CD4-positive, alpha-beta T cell treated with Interferon alpha-2 for 1 hour (primary cell): ENCODE measurements at regions not wholly inside any gene's neighbourhood (a gene's known extent, or its start where the extent isn't known, plus 50 kb on each side); places are given as distances from the start of the nearest gene placed in this dataset.
"Not testable (repeated sequence)": the region's sequence is repeated elsewhere in the genome, so short reads cannot be mapped to it uniquely, and the experiment has no call there.

Source experiments
- DNase-seq, 2 donors: peaks; one replicate each; pipeline ENCODE4 v3.0.0-alpha.2; 2020 to 2022

DNA sequence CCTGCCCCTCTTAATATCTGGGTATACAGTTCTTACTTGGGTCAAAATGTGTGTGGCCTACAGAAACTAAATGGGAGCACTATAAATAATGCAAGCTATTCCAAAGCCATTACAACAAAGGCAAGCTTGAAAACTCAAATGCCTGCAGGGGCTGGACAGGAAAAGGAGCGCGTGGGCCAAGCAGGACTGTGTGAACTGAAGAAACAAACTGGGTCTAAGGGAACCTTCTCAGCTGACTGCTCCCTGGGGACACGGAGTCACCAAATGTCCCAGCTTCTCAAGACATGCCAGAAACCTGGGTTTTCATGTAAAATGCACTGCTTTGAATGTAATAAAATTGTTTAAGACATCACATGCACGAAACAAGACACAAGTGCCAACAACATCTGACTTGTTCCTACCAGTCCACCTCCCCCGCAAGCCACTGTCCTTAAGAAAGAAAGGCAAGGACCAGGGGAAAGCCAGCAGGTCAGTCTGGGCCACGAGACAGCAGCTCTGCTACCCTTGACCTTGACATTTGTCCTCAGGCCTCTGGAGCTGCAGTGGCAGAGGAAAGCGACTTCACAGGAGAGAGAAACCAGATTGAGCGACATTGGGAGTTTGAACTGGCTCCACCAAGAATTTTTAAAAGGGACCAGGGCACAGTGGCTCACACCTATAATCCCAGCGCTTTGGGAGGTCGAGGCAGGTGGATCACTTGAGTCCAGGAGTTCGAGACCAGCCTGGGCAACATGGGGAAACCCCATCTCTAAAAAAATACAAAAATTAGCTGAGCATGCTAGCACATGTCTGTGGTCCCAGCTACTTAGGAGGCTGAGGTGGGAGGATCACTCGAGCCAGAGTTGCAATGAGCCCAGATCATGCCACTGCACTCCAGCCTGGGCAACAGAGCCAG is 89.7 kb upstream of the SH3BP4 start:
- DNase-seq = no peak

DNA sequence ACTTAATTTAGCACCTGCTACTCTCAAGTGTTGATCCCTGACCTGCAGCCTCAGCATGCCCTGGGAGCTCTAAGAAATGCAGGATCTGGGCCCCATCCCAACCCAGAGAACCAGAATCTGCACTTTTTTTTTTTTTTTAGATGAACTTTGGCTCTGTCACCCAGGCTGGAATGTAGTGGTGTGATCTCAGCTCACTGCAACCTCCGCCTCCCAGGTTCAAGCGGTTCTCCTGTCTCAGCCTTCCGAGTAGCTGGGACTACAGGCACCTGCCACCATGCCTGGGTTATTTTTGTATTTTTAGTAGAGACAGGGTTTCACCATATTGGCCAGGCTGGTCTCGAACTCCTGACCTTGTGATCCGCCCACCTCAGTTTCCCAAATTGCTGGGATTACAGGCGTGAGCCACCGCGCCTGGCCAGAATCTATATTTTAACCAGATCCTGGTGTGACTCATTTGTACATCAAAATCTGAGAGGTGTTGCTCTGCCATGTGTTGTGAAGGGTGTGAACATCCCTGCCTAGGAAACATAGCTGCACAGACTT is 92.4 kb upstream of the SH3BP4 start:
- DNase-seq = not testable (repeated sequence)

DNA sequence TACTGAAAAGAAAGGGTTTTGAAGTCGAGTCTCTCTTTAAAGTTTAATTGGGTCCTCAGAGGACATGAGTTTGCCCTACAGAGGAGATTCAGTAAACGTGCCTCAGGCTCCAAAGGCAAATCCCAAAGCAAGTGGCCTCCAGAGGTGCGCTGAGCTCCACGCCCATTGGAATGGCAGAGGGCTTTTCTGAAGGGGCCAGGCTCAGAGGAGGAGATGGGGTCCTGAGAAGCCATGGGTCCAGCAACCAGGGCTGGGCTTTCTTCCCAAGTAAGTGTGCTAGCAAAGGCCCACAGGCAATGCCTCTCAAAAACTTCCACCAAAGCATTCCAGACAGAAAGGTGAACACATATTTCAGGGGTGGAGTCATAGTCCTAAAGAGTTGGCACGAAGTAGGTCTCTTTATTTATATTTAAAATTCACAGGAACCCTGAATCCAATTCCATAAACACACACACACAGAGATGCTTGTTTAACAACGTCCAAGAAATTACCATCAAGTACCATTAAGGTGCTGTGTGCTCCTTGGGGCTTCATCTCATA is 93.0 kb upstream of the SH3BP4 start:
- DNase-seq = no peak

DNA sequence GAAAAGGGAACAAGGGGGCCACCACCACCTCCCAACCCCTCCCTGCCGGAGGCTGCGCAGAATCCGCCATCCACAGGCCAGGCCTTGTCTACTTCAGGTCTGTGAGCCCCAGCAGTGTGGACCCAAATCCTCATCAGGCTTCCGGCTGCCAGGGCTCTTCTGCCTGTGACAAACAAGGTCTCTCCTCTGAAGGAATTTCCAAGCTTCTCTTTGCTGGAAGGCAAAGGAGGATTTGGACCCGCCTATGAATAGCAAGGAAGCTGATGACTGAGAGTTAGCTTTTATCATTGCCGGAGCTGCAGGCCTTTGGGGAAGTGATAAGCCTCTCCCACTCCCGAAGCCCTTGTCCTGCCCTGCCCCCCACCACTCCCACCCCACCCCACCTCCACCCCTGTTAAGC is 93.7 kb upstream of the SH3BP4 start:
- DNase-seq = no peak

DNA sequence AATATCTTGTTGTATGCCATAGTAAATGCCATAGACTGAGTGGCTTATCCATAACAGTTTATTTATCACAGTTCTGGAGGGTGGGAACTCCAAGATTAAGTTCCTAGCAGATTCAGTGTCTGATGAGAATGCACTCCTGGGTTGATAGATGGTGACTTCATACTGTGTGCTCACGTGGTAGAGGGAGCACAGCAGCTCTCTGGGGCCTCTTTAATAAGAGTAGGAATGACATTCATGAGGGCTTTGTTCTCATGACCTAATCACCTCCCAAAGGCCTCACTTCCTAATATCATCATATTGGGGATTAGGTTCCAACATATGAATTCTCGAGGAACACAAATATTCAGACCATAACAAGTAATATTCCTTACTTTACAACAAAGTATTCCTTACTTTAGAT is 98.1 kb upstream of the SH3BP4 start:
- DNase-seq = no peak

DNA sequence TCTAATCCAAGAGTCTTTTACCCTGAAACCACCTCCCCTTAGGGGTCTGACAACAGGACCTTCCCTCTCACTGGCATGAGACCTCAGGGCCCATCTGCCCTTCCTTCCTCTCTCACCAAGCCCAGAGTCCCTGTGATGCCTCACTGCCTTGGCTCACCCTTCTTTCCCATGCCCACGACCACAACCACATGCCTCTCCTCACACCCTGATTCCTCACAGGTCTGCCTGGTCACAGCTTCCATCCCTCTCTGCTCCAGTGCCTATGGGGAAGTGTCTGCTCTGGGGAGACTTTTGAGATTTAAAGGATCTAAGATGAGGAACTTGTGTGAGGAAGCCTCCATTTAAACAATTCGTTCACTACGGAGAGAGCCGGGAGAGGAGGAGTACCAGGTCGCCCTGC is 98.9 kb upstream of the SH3BP4 start:
- no peak for DNase-seq

DNA sequence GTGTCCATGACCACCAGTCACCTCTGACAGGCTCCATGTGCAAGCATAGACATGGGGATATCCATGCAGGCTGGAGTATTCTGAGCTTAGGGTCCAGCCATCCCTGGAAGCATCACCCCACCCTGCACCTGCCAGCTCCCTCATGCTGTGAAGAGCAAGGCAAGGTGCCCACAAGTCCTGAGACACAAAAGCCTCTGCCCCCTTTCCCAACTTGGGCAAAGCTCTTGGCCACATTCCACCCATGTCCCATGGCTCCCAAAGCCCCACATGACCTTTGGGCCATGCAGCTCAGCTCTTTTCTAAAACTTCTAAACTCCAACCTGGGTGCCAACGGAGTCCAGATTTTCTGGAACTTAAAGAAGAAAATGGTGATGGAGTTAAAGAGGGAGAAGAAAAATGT is 99.8 kb upstream of the SH3BP4 start:
- DNase-seq = no peak

DNA sequence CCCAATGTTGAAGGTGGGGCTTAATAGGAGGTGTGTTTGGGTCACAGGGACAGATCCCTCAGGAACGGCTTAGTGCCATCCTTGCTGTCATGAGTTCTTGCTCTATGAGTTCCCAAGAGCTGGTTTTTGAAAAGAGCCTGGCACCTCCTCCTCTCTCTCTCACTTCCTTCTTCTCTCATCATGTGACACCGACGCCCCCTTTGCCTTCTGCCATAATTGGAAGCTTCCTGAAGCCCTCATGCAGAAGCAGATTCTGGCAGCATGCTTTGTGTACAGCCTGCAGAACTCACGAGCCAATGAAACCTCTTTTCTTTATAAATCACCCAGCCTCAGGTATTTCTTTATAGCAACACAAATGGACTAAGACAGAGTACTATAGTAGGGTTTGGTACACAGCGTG is 100.4 kb upstream of the SH3BP4 start:
- DNase-seq = no peak

DNA sequence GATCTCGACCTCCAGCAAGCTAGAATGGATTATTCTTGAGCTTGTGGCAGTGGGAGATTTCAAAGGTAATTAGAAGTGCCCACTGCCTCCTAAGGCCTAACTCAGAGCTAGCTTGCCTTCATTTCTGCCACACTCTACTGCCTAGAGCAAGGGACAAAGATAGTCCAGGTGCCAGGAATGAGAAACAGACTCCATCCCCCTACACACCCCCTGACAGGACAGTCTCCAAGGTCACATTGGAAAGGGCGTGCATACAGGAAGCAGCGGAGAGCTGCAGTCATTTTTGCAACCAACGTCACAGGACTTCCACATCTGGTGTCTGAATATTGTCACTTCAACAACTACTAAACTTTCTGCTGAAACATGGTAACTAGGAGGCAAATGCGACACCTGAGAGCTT is 101.0 kb upstream of the SH3BP4 start:
- no peak for DNase-seq

DNA sequence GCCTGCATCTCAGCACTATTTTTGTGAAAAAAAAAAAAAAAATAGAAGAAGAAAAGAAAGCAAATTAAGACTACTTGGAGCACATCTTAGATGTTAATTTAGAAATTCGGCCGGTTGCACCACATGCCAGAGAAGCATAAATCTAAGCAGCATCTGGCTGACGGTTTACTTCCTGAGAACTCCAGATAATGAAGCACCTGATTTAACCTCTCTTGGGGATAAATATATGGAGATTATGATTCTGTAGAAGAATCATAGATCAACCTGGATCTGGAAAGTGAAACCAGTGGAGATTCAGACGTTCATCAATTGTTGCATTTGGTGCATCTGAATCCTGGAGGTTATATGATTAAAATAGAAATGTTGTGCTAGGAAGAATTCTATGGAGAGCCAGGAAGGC is 102.1 kb upstream of the SH3BP4 start:
- DNase-seq = no peak

DNA sequence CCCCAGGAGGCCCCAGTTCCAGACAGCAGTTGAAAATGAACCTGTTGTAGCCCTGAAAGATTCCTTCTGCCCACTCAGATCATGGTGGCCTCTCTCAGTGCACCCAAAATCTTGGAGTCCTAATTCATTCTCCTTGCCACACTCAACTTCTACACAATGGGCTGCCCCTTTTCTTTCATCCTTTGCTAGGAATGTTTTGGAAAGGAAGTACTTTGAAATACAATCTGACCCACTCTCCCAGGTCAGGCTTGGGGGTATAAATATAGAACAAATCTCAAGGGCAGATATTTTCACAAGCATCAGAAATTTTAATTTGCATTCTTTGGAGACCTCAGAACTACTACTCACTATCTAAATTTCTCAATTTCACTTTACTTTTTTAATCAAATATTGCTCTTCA is 103.2 kb upstream of the SH3BP4 start:
- no peak for DNase-seq

DNA sequence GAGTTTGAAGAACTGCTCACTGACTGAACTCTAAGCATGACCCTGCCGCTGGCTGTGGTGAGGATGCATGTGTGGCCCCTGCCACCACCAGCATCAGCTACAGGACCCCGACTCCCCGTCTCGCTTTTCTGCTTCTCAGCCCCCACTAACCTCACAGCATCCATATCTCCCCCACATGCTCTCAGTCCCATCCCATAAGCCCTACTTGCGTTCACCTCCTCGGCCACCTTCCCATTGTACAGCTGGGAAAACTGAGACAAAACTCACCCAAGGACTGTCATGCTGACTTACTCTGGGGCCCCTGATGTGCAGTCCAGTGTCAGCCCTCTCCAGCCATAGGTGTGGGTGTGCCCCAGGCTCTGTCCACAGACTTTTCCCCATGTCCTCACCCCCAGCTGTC is 104.2 kb upstream of the SH3BP4 start:
- DNase-seq = no peak

DNA sequence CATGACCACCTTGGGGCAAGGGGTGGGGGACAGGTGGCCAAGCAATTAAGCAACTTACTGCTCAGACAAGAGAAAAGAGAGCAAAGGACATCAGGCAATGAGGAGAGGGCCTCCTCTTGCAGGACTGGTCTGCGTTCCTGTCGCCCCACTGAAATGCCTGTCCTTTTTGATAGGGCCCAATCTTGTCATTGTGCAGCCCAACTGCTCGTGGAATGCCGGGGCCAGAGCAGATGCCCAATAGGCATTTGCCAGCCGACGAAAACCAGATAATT is 104.5 kb upstream of the SH3BP4 start:
- no peak for DNase-seq

DNA sequence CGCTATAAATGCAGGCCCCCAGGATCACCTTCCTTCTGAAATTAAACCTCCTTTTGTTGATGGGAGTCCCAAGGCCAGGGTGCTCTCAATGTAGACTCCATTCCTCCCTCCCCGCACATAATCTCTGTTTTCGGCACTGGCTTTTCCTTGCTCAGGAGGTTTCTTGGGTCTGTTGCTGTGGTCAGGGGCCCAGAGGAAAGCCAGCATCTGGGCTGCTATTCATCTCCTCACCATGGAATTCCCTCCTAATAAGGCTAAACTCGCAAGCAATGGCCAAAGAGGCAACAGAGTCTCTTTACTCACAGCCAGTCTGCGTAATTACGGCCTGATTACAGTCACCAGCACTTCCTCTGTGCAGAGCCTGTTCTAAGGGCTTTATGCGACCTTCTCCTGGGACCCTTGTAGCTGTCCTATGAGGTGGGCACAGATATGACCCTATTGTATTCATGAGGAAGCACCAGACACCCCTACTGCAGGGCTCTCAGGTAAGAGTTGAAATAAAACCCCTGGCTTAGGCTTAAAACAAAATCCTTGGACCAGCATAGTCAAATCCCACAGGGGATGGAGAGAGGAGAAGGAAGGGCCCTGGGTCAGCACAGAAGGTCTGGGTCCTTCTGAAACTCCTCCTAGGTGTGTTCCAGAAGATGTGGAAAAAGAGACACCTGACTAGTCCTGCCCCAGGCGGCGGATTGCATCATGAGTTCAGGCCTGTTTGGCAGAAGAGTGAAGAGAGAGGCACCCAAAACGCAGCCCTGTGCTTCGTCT is 105.0 kb upstream of the SH3BP4 start:
- no peak for DNase-seq

DNA sequence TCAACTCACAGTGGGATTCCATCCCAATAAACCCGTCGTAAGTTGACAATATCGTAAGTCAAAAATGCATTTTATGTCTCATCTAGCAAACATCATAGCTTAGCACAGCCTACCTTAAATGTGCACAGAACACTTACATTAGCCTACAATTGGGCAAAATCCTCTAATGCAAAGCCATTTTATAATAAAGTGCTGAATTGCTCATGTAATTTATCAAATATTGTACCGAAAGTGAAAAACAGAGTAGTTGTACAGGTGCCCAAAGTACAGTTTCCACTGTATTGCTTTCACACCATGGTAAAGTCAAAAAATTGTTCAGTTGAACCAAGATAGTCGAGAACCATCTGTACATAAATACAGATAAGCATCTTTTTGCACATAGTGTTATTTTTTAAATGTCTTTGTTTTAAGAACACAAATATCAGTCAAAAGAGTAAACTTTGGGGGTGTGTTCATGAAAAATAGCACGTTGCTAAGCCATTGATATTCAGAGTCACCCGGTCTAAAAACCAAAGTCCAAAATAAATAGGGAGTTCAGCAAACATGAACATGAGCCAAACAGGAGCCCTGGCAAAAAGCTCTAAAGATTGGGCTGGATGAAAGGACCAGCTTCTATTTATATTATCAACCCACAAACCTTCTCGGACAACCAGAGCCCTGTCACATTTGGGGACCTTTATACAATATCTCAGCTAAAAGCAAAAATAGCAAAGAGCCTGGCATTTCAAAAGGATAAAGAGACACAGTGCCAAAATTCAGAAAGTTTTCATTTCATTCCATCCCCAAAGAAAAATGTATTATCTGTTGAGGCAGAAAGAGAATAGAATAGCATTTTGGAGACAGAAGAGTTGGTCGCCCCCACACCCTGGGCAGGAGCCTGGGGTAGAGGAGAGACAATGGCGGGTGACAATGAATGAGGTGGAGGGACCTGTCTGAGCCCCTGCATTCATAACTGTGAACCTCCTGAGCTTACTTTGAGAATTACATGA is 105.9 kb upstream of the SH3BP4 start:
- DNase-seq = no peak

DNA sequence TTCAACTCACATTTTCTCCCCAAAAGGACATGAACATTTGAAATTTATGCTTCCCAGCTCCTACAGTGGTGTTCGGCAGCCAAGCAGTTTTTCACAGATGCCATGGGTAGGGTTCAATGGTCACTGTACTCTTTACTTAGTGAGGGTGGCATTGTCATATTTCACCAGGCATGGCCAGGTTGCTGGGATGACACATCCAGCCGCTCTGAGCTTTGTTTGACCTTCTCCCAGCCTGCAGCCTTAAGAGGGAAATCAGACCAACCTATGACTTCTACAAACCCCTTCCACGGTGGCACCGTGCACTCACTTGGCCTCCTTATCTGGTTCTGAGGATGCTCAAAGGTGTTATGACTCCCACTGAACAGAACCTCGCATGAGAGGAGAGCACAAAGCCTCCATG is 108.4 kb upstream of the SH3BP4 start:
- DNase-seq = no peak

DNA sequence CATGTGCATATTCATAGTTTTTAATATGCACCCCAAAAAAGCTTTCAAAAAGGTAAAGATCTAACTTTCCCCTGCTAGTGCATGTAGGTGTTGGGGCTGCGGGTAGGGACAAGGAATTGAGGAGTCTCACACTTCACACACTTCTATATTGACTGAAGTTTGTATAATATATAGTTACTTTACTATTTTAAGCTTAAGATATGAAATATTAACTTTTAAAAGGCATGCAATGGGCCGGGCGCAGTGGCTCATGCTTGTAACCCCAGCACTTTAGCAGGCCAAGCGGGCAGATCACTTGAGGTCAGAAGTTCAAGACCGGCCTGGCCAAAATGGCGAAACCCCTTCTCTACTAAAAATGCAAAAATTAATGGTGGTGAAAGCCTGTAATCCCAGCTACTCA is 109.1 kb upstream of the SH3BP4 start:
- no peak for DNase-seq

DNA sequence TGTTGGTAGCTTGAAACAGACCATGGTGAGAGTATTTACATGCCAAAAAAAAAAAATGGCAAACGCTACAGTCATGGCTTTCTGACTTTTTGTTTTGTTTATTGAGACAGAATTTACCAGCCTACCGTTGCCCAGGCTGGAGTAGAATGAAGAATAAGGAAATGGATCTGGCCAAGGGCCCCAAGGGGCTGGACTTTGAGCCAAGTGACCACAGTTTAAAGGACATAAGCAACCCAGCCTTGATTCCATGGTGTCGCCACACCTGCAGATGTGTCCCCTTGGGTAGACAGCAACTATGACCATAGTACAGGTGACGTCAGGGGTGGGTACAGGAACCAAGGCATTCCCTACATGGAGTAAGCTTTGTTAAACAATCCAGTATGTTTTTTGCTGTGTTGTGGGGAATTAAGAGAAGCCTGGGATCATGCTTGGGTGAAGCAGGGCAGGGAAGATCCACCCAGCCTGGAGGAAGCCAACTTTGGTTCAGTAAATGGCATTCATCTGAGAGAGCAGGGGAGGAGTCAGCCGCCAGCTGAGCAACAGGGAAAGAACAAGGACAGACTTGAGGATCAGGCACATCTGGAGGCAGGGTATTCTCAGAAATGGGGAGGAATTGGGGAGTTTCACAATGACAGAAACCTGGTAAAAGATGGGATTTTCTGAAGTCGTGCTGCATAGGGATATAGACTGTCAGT is 110.3 kb upstream of the SH3BP4 start:
- no peak for DNase-seq

DNA sequence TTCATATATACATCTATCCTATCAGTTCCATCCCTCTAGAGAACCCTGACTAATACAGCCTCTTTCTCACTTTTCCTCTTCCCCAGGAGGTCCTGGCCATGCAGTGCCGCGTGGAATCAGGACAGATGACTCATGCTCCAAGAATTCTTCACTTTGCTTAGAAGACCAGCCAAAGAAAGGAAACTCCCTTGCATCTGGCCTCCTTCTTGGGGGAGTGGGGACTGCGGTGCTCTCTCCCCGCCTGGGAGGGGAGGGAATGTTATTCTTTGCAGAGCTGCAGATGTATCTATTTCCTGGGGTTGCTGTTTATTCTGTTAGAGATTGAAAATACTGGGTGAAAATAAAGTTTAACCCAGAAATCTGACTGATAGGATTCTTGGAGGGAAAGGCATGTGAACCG is 111.5 kb upstream of the SH3BP4 start:
- DNase-seq = no peak

DNA sequence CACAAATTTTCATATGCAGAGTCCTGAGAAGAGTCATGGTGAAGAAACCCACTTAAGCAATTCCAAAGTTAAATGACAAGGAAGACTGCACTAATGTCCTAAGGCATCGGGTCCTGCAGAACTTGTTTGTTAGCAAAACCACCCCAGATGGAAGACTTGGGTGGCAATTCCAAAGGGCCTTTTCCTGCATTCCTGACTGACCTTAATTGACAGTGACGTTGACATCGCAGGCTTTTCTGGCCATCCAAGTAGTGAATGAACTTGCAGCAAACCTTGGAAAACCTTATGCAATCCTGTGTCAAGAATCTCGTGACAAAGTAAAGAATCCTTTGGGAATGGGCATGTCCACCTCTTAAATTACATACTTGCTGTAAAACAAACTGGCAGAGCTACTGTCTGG is 112.5 kb upstream of the SH3BP4 start:
- no peak for DNase-seq

DNA sequence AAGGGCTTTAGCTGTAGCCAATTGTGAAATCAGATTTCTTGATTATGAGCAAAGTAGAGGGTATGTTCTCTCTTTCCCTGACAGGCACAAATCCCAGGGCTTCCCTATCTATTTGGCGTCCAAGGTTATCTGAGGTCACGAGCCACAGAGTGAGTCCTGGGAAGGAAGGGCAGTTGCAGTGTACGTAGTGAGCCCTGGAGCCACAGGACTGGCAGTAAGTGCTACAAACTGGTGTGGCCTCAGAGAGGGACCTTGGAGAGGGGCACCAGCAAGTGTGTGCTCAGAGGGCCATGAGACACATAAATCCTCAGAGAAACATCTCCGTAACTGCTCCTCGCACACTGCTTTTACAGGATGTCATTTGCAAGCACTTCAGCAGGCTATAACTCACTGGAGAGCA is 115.5 kb upstream of the SH3BP4 start:
- DNase-seq = no peak

DNA sequence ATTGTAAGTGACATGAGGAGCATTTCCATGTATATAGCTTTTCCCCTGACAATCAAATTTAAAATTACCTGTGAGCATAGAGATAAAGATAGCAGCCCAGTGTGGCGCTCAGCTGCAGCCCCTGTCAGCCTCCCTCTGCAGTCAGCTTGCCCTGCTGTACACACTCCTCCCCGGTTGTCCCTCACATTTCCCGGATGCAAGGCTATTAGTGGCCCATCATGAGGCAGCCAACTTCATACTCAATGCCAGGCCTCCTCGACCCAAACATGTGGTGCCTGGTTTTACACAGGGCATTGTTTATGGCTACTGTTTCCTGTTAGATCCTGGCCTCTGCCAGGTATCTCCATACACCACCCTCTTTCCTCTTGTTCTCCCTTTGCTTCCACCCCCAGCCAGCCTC is 116.1 kb upstream of the SH3BP4 start:
- DNase-seq = no peak
